B cell (primary cell): ENCODE measurements at regions not wholly inside any gene's neighbourhood (a gene's known extent, or its start where the extent isn't known, plus 50 kb on each side); places are given as distances from the start of the nearest gene placed in this dataset.

ENCODE experiments used
- CTCF ChIP-seq: fragments of 200-600 bp; IDR thresholded peaks from one replicate; pipeline ENCODE4 v1.8.0; 2022; ENCODE audit warnings: antibody characterized with exemption, mild to moderate bottlenecking
- EZH2 ChIP-seq: IDR thresholded peaks from 2 replicates; pipeline ENCODE4 v1.6.1; 2012; ENCODE audit warnings: borderline replicate concordance, low read depth, mild to moderate bottlenecking, moderate library complexity, low read length; ENCODE audit not compliant: insufficient read depth, poor library complexity, severe bottlenecking

- TF ChIP-seq CTCF (no peak), EZH2 (no peak)
These were observed 550.1 kb upstream of the B3GALT2 start for GRCh38 chr1:193736507-193736906.
